Common myeloid progenitor, CD34-positive (primary cell): ENCODE measurements at regions not wholly inside any gene's neighbourhood (a gene's known extent, or its start where the extent isn't known, plus 50 kb on each side); places are given as distances from the start of the nearest gene placed in this dataset.
"Not testable (repeated sequence)": the region's sequence is repeated elsewhere in the genome, so short reads cannot be mapped to it uniquely, and the experiment has no call there.

Source experiments
- CTCF ChIA-PET: fragments of 350-600 bp; sonication (Branson Sonifier 250); formaldehyde crosslinking; loops from one replicate; lab custom pipeline; 2021; ENCODE audit warnings: antibody characterized with exemption; lab: Charles Lee
- POLR2A ChIA-PET: fragments of 350-600 bp; sonication (Branson Sonifier 250); formaldehyde crosslinking; loops from one replicate; lab custom pipeline; 2021; ENCODE audit warnings: antibody characterized with exemption; lab: Charles Lee
- DNase-seq, 3 donors: peaks; one replicate each; pipeline versions ENCODE4 v3.0.0 to v3.0.0-alpha.2; 2013
- H3K27ac ChIP-seq, 2 experiments: 1 replicate in 1 of 2; 2 replicates in 1 of 2; pipeline ENCODE4 v1.7.0; 2013; ENCODE audit warnings: inconsistent platforms in 2 of 2, low read length in 2 of 2, mild to moderate bottlenecking in 2 of 2, low read depth in 1 of 2, moderate library complexity in 1 of 2; ENCODE audit not compliant: severe bottlenecking in 2 of 2, insufficient read depth in 1 of 2, poor library complexity in 1 of 2
- H3K27me3 ChIP-seq, 5 experiments: replicated peaks in 2 of 5; 1 replicate in 3 of 5; 2 replicates in 2 of 5; pipeline versions ENCODE4 v1.6.1 to v1.7.0; 2013; ENCODE audit warnings: low read length in 4 of 5, mild to moderate bottlenecking in 2 of 5, moderate library complexity in 2 of 5, inconsistent platforms in 1 of 5; ENCODE audit not compliant: insufficient read depth in 5 of 5, control insufficient read depth in 4 of 5
- H3K36me3 ChIP-seq, 4 experiments: 1 replicate in 2 of 4; 2 replicates in 2 of 4; pipeline versions ENCODE4 v1.6.1 to v1.7.0; 2013; ENCODE audit warnings: low read length in 3 of 4, control low read depth in 1 of 4, mild to moderate bottlenecking in 1 of 4; ENCODE audit not compliant: control insufficient read depth in 4 of 4, insufficient read depth in 4 of 4
- H3K4me1 ChIP-seq, 4 experiments: 1 replicate in 3 of 4; 2 replicates in 1 of 4; pipeline versions ENCODE4 v1.6.1 to v1.7.1; 2013; ENCODE audit warnings: low read length in 3 of 4, mild to moderate bottlenecking in 3 of 4, control low read depth in 1 of 4, inconsistent platforms in 1 of 4, moderate library complexity in 1 of 4; ENCODE audit not compliant: control insufficient read depth in 4 of 4, insufficient read depth in 4 of 4; ENCODE audit errors: control extremely low read depth in 1 of 4
- H3K4me3 ChIP-seq, 7 experiments: 1 replicate in 4 of 7; 2 replicates in 3 of 7; pipeline versions ENCODE4 v1.5.1 to v1.7.0; 2013; ENCODE audit warnings: mild to moderate bottlenecking in 7 of 7, low read length in 6 of 7, moderate library complexity in 6 of 7, inconsistent platforms in 2 of 7, low read depth in 2 of 7, control low read depth in 1 of 7; ENCODE audit not compliant: insufficient read depth in 4 of 7, control insufficient read depth in 1 of 7; ENCODE audit errors: extremely low read depth in 1 of 7
- H3K9me3 ChIP-seq, 5 experiments: 1 replicate in 4 of 5; 2 replicates in 1 of 5; pipeline versions ENCODE4 v1.6.1 to v1.7.1; 2013; ENCODE audit warnings: low read length in 4 of 5, mild to moderate bottlenecking in 2 of 5, inconsistent platforms in 1 of 5, low read depth in 1 of 5, moderate library complexity in 1 of 5; ENCODE audit not compliant: control insufficient read depth in 4 of 5, insufficient read depth in 2 of 5; ENCODE audit errors: control extremely low read depth in 1 of 5
- WGBS: methylation state at CpG from one replicate; pipeline ENCODE4 v1.1.5; 2013; ENCODE audit not compliant: insufficient coverage; 5-methylcytosine and 5-hydroxymethylcytosine counted together

DNA sequence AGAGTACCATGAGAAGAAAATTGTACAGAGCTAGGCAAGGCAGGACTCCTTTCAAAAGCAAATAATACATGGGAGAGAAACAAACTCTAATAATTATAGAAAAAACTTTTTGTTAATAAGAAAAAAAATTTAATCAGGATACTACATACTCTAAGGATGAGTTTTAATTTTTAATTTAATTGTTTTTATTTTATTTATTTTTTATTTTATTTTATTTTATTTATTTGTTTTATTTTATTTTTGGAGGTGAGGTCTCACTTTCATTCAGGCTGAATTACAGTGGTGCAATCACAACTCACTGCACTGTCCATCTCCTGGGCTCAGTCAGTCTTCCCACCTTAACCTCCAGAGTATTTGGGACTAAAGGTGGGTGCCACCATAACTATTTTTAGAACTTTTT, 1347.2 kb downstream of the NLGN4Y start:
- Histone ChIP-seq H3K4me3 (no peak overlapping the region), H3K9me3 (no peaks in the 10 kb centered on the region), H3K4me1 (no peaks in the 10 kb centered on the region), H3K27me3 (no peaks in the 10 kb centered on the region), H3K36me3 (no peaks in the 10 kb centered on the region), H3K27ac (no peak overlapping the region)
- CTCF ChIA-PET = no interaction called here
- DNase-seq = no peak
- POLR2A ChIA-PET = no interaction called here

DNA sequence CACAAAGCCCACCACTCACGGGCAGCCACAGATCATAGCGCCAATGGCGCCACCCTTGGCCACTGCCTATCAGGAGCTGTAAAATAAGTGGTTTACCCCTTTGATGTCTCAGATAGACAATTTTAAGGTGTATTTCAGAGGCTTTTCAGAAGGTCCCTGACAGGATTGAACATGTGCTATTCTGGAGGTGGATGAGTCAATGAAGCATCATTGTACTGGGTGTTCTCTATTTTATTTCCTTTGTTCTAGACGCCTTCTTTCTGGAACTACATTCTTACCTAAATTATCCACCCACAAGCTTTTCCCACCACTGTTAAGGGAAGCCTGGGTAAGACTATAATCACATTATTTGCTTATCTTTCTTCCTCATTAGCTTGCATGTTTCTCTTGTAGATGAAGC, 1351.6 kb downstream of the NLGN4Y start:
- H3K27me3 ChIP-seq, POLR2A ChIA-PET, DNase-seq, H3K27ac ChIP-seq, CTCF ChIA-PET, H3K36me3 ChIP-seq, H3K9me3 ChIP-seq, H3K4me3 ChIP-seq, H3K4me1 ChIP-seq: not testable (repeated sequence)
- no CpG with 5 or more reads among the region's 4 CpGs for WGBS

GRCh38 chrY:15903524-15903923, 1379.2 kb downstream of the NLGN4Y start:
- H3K36me3 ChIP-seq, H3K4me3 ChIP-seq, H3K27me3 ChIP-seq, CTCF ChIA-PET, H3K9me3 ChIP-seq, POLR2A ChIA-PET, H3K27ac ChIP-seq, DNase-seq, H3K4me1 ChIP-seq: not testable (repeated sequence)
- WGBS = no CpG with 5 or more reads among the region's 4 CpGs

GRCh38 chrY:15905557-15905956, 1381.2 kb downstream of the NLGN4Y start:
- WGBS = no CpG with 5 or more reads among the region's 2 CpGs
- DNase-seq = no peak
- POLR2A ChIA-PET = no interaction called here

DNA sequence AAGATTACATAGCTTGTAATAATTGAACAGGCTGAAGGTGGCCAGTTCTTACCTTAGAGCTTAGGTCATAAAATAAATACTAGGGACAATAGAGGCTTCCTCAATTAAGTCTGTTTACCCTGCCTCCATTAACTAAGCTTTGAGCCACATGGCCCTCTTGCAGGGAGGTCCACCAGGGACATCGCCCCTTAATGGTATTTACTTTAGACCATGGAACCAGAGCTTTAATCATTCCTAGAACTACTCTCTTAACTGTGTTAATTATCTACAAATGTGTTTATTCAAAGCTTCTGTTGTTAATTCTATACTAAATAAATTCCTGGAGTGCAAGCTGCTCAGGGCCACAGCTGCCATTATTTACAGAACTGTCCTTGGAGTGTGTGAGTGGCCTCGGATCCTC, 1402.2 kb downstream of the NLGN4Y start:
- Histone ChIP-seq H3K36me3 (no peaks in the 10 kb centered on the region), H3K27me3 (no peaks in the 10 kb centered on the region), H3K4me3 (no peak overlapping the region), H3K9me3 (no peaks in the 10 kb centered on the region), H3K4me1 (no peaks in the 10 kb centered on the region), H3K27ac (no peak overlapping the region)
- ChIA-PET CTCF (no interaction called here), POLR2A (no interaction called here)
- DNase-seq = no peak
- WGBS = no CpG with 5 or more reads among the region's 2 CpGs

More at GRCh38 chrY:15905557-15905956, 1381.2 kb downstream of the NLGN4Y start:
- CTCF ChIA-PET = no interaction called here
- no peaks in the 10 kb centered on the region for H3K4me1 ChIP-seq
- H3K27ac ChIP-seq = no peak overlapping the region
- H3K27me3 ChIP-seq = no peaks in the 10 kb centered on the region
- no peaks in the 10 kb centered on the region for H3K36me3 ChIP-seq
- H3K4me3 ChIP-seq = no peak overlapping the region
- no peaks in the 10 kb centered on the region for H3K9me3 ChIP-seq

DNA sequence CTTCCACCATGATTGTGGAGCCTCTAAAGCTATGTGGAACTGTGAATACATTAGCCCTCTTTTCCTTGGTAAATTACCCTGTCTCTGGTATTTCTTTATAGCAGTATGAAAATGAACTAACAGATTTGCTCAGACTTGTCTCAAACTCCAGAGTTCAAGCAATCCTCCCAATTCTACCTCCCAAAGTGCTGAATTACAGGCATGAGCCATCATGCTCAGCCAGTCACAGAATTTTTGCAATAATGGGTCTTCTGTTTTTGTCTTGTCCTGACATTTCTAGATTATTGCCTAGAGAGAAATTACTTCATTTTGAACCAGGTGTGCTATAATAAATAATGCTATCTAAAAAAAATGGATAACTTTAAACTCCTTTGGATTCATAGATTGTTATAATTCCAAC, 1414.5 kb downstream of the NLGN4Y start:
- Histone ChIP-seq H3K4me3 (no peak overlapping the region), H3K9me3 (no peaks in the 10 kb centered on the region), H3K27ac (no peak overlapping the region), H3K27me3 (no peaks in the 10 kb centered on the region), H3K36me3 (no peaks in the 10 kb centered on the region), H3K4me1 (no peaks in the 10 kb centered on the region)
- DNase-seq = no peak
- ChIA-PET POLR2A (no interaction called here), CTCF (no interaction called here)

- Histone ChIP-seq H3K4me1 (no peaks in the 10 kb centered on the region), H3K36me3 (no peaks in the 10 kb centered on the region), H3K27ac (no peak overlapping the region), H3K9me3 (no peaks in the 10 kb centered on the region), H3K4me3 (no peak overlapping the region), H3K27me3 (no peaks in the 10 kb centered on the region)
- DNase-seq = no peak
- no CpG with 5 or more reads among the region's 4 CpGs for WGBS
- CTCF ChIA-PET = no interaction called here
- POLR2A ChIA-PET = no interaction called here
Observed at GRCh38 chrY:15951041-15951440, 1426.7 kb downstream of the NLGN4Y start.

DNA sequence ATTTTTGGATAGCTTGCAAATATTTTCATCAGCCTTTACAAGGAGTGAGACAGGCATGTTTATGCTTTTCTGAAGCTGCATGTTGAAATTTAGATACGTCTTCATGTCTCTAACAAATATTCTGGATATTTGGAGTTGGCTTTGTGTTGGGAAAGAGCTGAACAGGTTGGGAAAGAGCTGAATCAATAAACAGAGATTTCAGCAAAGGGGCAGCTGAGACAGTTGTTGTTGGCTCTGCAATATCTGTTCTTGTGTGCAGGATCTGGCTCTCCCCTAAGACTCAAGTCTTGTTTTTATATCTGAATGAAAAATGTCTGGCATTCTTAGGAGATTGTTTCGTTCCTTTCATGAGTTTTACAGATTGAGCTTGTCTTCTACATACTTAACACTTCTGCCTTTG, 1444.5 kb downstream of the NLGN4Y start:
- H3K4me3 ChIP-seq = no peak overlapping the region
- WGBS = no CpG with 5 or more reads among the region's 2 CpGs
- DNase-seq = no peak

More for the DNA sequence above, 1444.5 kb downstream of the NLGN4Y start:
- ChIA-PET CTCF (no interaction called here), POLR2A (no interaction called here)
- Histone ChIP-seq H3K4me1 (no peaks in the 10 kb centered on the region), H3K36me3 (no peaks in the 10 kb centered on the region), H3K27ac (no peak overlapping the region), H3K9me3 (no peaks in the 10 kb centered on the region), H3K27me3 (no peaks in the 10 kb centered on the region)
